ENCODE measurements at regions not wholly inside any gene's neighbourhood (a gene's known extent, or its start where the extent isn't known, plus 50 kb on each side); places are given as distances from the start of the nearest gene placed in this dataset.

GRCh38 chr13:105994340-105994739 lies 541.1 kb downstream of the EFNB2 start:
- TF ChIP-seq POLR2A (IDR thresholded peaks at IDR 0.05) (no peak), CTCF (IDR thresholded peaks at IDR 0.05) (no peak), POLR2AphosphoS5 (IDR thresholded peaks at IDR 0.05) (no peak)
